Fibroblast of lung (primary cell): ENCODE measurements at regions not wholly inside any gene's neighbourhood (a gene's known extent, or its start where the extent isn't known, plus 50 kb on each side); places are given as distances from the start of the nearest gene placed in this dataset.

Experiments used
- DNase-seq, 2 donors: peaks; one replicate each; pipeline versions ENCODE4 v3.0.0 to v3.0.0-alpha.2; 2010; ENCODE audit warnings: low read depth in 2 of 2
- H2AFZ ChIP-seq: 2 replicates; pipeline ENCODE4 v1.5.1; 2012; ENCODE audit warnings: low read length, control low read depth, inconsistent platforms
- H3K27ac ChIP-seq: 2 replicates; pipeline ENCODE4 v1.5.1; 2011; ENCODE audit warnings: low read length, control low read depth; ENCODE audit not compliant: insufficient read depth
- H3K27me3 ChIP-seq: 2 replicates; pipeline ENCODE4 v1.5.1; 2011; ENCODE audit warnings: mild to moderate bottlenecking, low read length; ENCODE audit not compliant: control insufficient read depth, insufficient read depth
- H3K36me3 ChIP-seq: 2 replicates; pipeline ENCODE4 v1.5.1; 2011; ENCODE audit warnings: low read length; ENCODE audit not compliant: control insufficient read depth, insufficient read depth
- H3K4me1 ChIP-seq: 2 replicates; pipeline ENCODE4 v1.5.1; 2011; ENCODE audit warnings: low read length; ENCODE audit not compliant: control insufficient read depth, insufficient read depth; ENCODE audit errors: extremely low read depth
- H3K4me2 ChIP-seq: 2 replicates; pipeline ENCODE4 v1.5.1; 2011; ENCODE audit warnings: low read length, control low read depth; ENCODE audit not compliant: insufficient read depth; ENCODE audit errors: extremely low read depth
- H3K4me3 ChIP-seq, 4 experiments: fragments of 200-600 bp in 1 of 4; sonication (generic) in 1 of 4; replicated peaks in 1 of 4; 2 replicates each; pipeline ENCODE4 v1.5.1; 2011 to 2016; ENCODE audit warnings: low read length in 4 of 4, low read depth in 3 of 4, mild to moderate bottlenecking in 3 of 4, control low read depth in 2 of 4, inconsistent platforms in 1 of 4, mixed read lengths in 1 of 4; ENCODE audit not compliant: insufficient read depth in 1 of 4; ENCODE audit errors: control extremely low read depth in 1 of 4
- H3K79me2 ChIP-seq: 2 replicates; pipeline ENCODE4 v1.5.1; 2012; ENCODE audit warnings: mild to moderate bottlenecking, low read length, inconsistent platforms; ENCODE audit not compliant: control insufficient read depth, insufficient read depth
- H3K9ac ChIP-seq: 2 replicates; pipeline ENCODE4 v1.5.1; 2011; ENCODE audit warnings: mild to moderate bottlenecking, low read length, control low read depth; ENCODE audit not compliant: insufficient read depth
- H3K9me3 ChIP-seq: 2 replicates; pipeline ENCODE4 v1.5.1; 2012; ENCODE audit warnings: low read depth, low read length; ENCODE audit not compliant: control insufficient read depth, insufficient read depth
- H4K20me1 ChIP-seq: 2 replicates; pipeline ENCODE4 v1.5.1; 2011; ENCODE audit warnings: low read length; ENCODE audit not compliant: control insufficient read depth, insufficient read depth; ENCODE audit errors: extremely low read depth
- EZH2 ChIP-seq: IDR thresholded peaks from 2 replicates; pipeline ENCODE4 v1.5.1; 2012; ENCODE audit warnings: low read length, control low read depth, mild to moderate bottlenecking; ENCODE audit errors: missing control alignments
- TF ChIP-seq, protein P1 (sequence below), 2 donors: IDR thresholded peaks in 1 of 2; conservative IDR thresholded peaks in 1 of 2; 1 replicate in 1 of 2; 2 replicates in 1 of 2; pipeline ENCODE4 v1.5.1; 2011 to 2012; ENCODE audit warnings: low read length in 2 of 2, control low read depth in 1 of 2, inconsistent platforms in 1 of 2, low read depth in 1 of 2, mild to moderate bottlenecking in 1 of 2

DNA sequence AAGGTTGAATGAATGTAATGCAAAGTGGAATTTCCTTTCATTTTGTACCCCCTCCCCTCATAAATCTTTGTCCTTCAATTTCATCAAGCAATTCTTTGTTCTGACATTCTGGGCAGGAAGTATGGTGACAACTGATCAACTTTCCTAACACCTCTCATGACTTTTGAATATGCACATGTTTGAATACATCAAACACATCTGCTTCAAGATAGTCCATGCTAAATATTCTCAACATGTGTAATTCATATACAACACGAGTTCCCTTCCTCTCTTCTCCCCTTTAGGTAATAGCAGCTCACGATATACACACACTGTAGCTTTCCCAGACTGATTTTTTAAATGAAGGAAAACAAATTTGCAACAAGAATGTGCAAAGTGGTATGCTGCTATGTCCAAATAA is 103.6 kb upstream of the EFNA5 start:
- Histone ChIP-seq H3K27me3 (no peaks in the 10 kb centered on the region), H4K20me1 (no peaks in the 10 kb centered on the region), H3K4me1 (no peaks in the 10 kb centered on the region), H3K27ac (no peak overlapping the region), H3K79me2 (no peaks in the 10 kb centered on the region), H3K9ac (no peak overlapping the region), H3K36me3 (no peaks in the 10 kb centered on the region), H3K4me2 (no peak overlapping the region), H3K4me3 (no peak overlapping the region), H3K9me3 (no peaks in the 10 kb centered on the region), H2AFZ (no peak overlapping the region)
- TF ChIP-seq, protein P1, sequence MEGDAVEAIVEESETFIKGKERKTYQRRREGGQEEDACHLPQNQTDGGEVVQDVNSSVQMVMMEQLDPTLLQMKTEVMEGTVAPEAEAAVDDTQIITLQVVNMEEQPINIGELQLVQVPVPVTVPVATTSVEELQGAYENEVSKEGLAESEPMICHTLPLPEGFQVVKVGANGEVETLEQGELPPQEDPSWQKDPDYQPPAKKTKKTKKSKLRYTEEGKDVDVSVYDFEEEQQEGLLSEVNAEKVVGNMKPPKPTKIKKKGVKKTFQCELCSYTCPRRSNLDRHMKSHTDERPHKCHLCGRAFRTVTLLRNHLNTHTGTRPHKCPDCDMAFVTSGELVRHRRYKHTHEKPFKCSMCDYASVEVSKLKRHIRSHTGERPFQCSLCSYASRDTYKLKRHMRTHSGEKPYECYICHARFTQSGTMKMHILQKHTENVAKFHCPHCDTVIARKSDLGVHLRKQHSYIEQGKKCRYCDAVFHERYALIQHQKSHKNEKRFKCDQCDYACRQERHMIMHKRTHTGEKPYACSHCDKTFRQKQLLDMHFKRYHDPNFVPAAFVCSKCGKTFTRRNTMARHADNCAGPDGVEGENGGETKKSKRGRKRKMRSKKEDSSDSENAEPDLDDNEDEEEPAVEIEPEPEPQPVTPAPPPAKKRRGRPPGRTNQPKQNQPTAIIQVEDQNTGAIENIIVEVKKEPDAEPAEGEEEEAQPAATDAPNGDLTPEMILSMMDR (conservative IDR thresholded peaks at IDR 0.05 in 1 of 2, IDR thresholded peaks at IDR 0.05 in 1 of 2; ENCODE audit: low read depth in 1 of 2, low read length in 2 of 2): no peak
- no peak for TF ChIP-seq EZH2
- DNase-seq: no peak

DNA sequence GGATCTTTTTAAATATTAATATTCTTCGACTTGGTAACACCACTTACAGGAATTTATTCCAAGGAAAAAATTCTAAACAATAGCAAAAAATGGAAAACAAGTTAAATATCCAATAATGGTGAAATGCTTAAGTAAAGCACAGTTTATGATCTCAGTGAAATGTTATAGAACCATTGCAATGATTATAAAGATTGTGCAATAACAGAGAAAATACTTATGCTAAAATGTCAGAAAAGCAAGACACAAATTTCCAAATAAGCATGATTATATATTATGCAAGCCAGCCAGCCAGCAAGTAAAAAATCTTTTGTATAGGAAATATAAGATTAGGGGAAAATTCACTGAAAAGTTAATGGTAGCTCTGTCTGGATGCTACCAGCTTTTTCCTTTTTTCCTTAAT is 102.7 kb upstream of the EFNA5 start:
- no peaks in the 10 kb centered on the region for H4K20me1 ChIP-seq
- H3K4me1 ChIP-seq: no peaks in the 10 kb centered on the region
- TF ChIP-seq, protein P1 (conservative IDR thresholded peaks at IDR 0.05 in 1 of 2, IDR thresholded peaks at IDR 0.05 in 1 of 2; ENCODE audit: low read depth in 1 of 2, low read length in 2 of 2): no peak
- TF ChIP-seq EZH2: no peak
- H3K4me3 ChIP-seq: no peak overlapping the region
- H3K4me2 ChIP-seq: no peak overlapping the region
- H3K27ac ChIP-seq: no peak overlapping the region
- H2AFZ ChIP-seq: no peak overlapping the region
- H3K79me2 ChIP-seq: no peaks in the 10 kb centered on the region
- peak in 1 of 2 donors; percentile 54 for DNase-seq
- no peak overlapping the region for H3K9ac ChIP-seq
- no peaks in the 10 kb centered on the region for H3K9me3 ChIP-seq
- no peaks in the 10 kb centered on the region for H3K36me3 ChIP-seq
- no peaks in the 10 kb centered on the region for H3K27me3 ChIP-seq

DNA sequence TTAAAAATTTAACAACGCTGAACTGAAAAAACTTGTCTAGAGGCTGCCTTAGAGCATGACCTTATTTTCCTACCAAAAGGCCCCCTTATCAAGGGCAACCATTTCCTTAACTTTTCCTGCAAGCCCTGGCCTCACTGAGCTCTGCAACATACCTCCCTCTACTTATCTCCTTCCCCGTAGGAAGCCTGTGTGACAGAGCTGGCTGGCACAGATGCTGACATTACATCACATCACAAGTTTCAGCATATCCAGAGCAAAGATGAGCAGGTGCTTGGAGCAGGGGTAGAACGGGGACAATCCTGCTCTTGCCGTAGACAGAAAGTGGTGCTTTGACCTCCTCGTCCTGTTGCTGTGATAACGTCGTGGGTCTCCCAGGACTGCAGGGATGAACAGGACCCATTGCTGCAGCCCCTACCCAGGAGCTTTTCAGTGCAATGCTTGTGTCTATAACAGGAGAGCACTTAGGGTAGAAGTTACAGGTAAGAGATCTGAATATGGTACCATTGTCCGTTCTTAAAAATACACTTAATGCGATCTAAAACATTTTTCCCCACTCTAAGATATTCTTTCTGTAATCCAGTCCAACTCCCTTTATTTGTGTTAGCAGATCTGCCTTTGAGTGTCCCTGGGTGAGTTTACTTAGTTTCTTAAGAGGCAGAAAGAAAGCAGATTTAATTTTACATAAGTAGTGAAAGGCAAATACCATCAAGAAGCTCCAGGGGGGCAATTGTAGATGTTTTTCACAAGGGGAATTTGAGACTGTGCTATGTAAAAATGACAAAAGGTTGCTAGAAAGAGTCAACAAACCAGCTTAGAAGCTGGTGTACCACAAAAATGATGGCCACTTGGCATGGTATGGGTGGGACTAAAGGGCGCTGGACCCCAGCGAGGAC is 101.9 kb upstream of the EFNA5 start:
- TF ChIP-seq, protein P1 (conservative IDR thresholded peaks at IDR 0.05 in 1 of 2, IDR thresholded peaks at IDR 0.05 in 1 of 2; ENCODE audit: low read depth in 1 of 2, low read length in 2 of 2): no peak
- TF ChIP-seq EZH2: no peak
- Histone ChIP-seq H3K9ac (no peak overlapping the region), H3K4me2 (no peak overlapping the region), H3K9me3 (no peaks in the 10 kb centered on the region), H3K4me3 (no peak overlapping the region), H3K79me2 (no peaks in the 10 kb centered on the region), H3K36me3 (no peaks in the 10 kb centered on the region), H3K4me1 (no peaks in the 10 kb centered on the region), H2AFZ (no peak overlapping the region), H3K27ac (no peak overlapping the region), H3K27me3 (no peaks in the 10 kb centered on the region), H4K20me1 (no peaks in the 10 kb centered on the region)
- DNase-seq: no peak
